ENCODE measurements at regions not wholly inside any gene's neighbourhood (a gene's known extent, or its start where the extent isn't known, plus 50 kb on each side); places are given as distances from the start of the nearest gene placed in this dataset.

- no peak for DNase-seq
Measured at GRCh38 chr14:94717808-94718207, 52.1 kb downstream of the GSC start.

- DNase-seq, result no peak
Measured at GRCh38 chr14:94716976-94717375, 52.9 kb downstream of the GSC start.

- no peak for DNase-seq
Measured at GRCh38 chr14:94713115-94713514, 56.8 kb downstream of the GSC start.

GRCh38 chr14:94710731-94711130, 59.2 kb downstream of the GSC start:
- DNase-seq, result no peak

GRCh38 chr14:94707494-94707893, 62.4 kb downstream of the GSC start:
- no peak for DNase-seq

- no peak for DNase-seq
Measured at GRCh38 chr14:94706133-94706532, 63.8 kb downstream of the GSC start.

GRCh38 chr14:94702629-94703028, 67.3 kb downstream of the GSC start:
- no peak for DNase-seq

- no peak for DNase-seq
Measured at GRCh38 chr14:94701861-94702370, 68.0 kb downstream of the GSC start.

- no peak for DNase-seq
Measured at GRCh38 chr14:94700336-94700735, 69.6 kb downstream of the GSC start.

GRCh38 chr14:94699831-94700230, 70.1 kb downstream of the GSC start:
- DNase-seq, result no peak

- no peak for DNase-seq
Measured at GRCh38 chr14:94697773-94698556, 71.9 kb downstream of the GSC start.

- DNase-seq, result no peak
Measured at GRCh38 chr14:94696518-94696917, 73.4 kb downstream of the GSC start.

- DNase-seq, result no peak
Measured at GRCh38 chr14:94695231-94695630, 74.7 kb downstream of the GSC start.

GRCh38 chr14:94691660-94692034, 78.3 kb downstream of the GSC start:
- no peak for DNase-seq

GRCh38 chr14:94690896-94691659, 78.8 kb downstream of the GSC start:
- no peak for DNase-seq

GRCh38 chr14:94690486-94690885, 78.3 kb downstream of the SERPINA3 start:
- no peak for DNase-seq

- no peak for DNase-seq
Measured at GRCh38 chr14:94689985-94690400, 77.8 kb downstream of the SERPINA3 start.

- DNase-seq, result peak; percentile 9
Measured at GRCh38 chr14:94689218-94689984, 77.2 kb downstream of the SERPINA3 start.

- no peak for DNase-seq
Measured at GRCh38 chr14:94686511-94687160, 74.4 kb downstream of the SERPINA3 start.

GRCh38 chr14:94685681-94686485, 73.7 kb downstream of the SERPINA3 start:
- no peak for DNase-seq

GRCh38 chr14:94685166-94685581, 73.0 kb downstream of the SERPINA3 start:
- DNase-seq, result no peak

GRCh38 chr14:94682736-94683135, 70.5 kb downstream of the SERPINA3 start:
- no peak for DNase-seq

Measured in DMS79 (cell line).